Nephron progenitor cell (in vitro differentiated cells): ENCODE measurements at regions not wholly inside any gene's neighbourhood (a gene's known extent, or its start where the extent isn't known, plus 50 kb on each side); places are given as distances from the start of the nearest gene placed in this dataset.

Source experiments
- DNase-seq: peaks from one replicate; pipeline ENCODE4 v3.0.0; 2021
- H3K27ac Mint-ChIP-seq: 2 replicates; pipeline ENCODE4 v1.8.0; 2021; ENCODE audit warnings: mild to moderate bottlenecking, moderate library complexity, mixed read lengths
- H3K27me3 Mint-ChIP-seq: 2 replicates; pipeline ENCODE4 v1.8.0; 2021; ENCODE audit warnings: mild to moderate bottlenecking, low read depth, mixed read lengths; ENCODE audit not compliant: poor library complexity
- H3K36me3 Mint-ChIP-seq: 2 replicates; pipeline ENCODE4 v1.8.0; 2021; ENCODE audit warnings: low read depth, mixed read lengths
- H3K4me1 Mint-ChIP-seq: 2 replicates; pipeline ENCODE4 v1.8.0; 2021; ENCODE audit warnings: mixed read lengths
- H3K4me3 Mint-ChIP-seq: 2 replicates; pipeline ENCODE4 v1.8.0; 2021; ENCODE audit warnings: mild to moderate bottlenecking, moderate library complexity, mixed read lengths
- H3K9me3 Mint-ChIP-seq: 2 replicates; pipeline ENCODE4 v1.8.0; 2021; ENCODE audit warnings: mild to moderate bottlenecking, moderate library complexity, mixed read lengths
- TF ChIP-seq, protein P1 (sequence below): fragments of 200-600 bp; sonication (generic); IDR thresholded peaks from 2 replicates; pipeline ENCODE4 v1.5.0; 2021; ENCODE audit warnings: antibody characterized with exemption

DNA sequence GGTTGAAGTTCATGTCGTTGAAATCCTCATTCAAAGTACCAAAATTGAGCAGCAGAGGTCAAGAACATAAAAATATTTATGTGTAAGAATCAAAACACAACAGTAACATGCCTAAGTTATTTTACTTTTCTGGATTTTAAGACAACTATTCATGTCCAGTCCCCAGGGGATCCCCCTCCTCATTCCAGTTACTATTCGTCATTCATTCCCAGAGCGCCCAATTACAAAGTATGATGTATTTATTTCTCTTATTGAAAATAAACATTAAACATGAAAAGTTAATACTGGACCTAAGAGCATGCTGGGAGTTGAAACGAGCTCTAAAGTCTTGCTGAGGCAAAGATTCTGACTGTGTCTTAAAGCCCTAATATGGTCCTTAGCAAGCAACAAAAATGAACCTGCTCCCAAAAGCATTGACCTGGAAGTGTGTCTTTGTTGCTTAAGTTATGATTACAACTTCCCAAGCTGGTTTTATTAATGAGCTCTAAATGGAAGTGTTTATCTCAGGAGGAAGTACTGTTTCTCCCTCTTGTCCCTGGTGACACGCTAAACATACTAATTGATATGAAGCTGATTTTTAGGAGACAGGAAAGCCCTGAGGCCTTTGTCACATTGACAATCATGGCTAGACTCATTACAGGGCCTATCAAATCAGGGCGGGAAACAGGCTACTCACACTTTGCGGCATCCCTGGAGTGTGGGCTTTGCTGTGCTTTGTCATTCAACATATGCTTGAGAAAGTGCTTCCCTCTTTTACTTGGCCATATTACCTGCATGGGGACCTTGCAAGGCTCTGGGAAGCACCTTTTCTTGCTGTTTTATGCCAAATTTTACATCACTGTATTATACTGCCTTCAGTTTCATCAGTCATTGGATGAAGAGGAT lies 192.2 kb upstream of the DTNBP1 start:
- no peak overlapping the region for H3K27ac Mint-ChIP-seq
- TF ChIP-seq, protein P1, sequence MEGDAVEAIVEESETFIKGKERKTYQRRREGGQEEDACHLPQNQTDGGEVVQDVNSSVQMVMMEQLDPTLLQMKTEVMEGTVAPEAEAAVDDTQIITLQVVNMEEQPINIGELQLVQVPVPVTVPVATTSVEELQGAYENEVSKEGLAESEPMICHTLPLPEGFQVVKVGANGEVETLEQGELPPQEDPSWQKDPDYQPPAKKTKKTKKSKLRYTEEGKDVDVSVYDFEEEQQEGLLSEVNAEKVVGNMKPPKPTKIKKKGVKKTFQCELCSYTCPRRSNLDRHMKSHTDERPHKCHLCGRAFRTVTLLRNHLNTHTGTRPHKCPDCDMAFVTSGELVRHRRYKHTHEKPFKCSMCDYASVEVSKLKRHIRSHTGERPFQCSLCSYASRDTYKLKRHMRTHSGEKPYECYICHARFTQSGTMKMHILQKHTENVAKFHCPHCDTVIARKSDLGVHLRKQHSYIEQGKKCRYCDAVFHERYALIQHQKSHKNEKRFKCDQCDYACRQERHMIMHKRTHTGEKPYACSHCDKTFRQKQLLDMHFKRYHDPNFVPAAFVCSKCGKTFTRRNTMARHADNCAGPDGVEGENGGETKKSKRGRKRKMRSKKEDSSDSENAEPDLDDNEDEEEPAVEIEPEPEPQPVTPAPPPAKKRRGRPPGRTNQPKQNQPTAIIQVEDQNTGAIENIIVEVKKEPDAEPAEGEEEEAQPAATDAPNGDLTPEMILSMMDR = no peak
- no peak overlapping the region for H3K4me3 Mint-ChIP-seq
- H3K9me3 Mint-ChIP-seq = peaks cover 4% of the 10 kb centered on the region
- no peaks in the 10 kb centered on the region for H3K36me3 Mint-ChIP-seq
- peaks cover 12% of the 10 kb centered on the region for H3K27me3 Mint-ChIP-seq
- peaks cover 16% of the 10 kb centered on the region for H3K4me1 Mint-ChIP-seq
- no peak for DNase-seq

DNA sequence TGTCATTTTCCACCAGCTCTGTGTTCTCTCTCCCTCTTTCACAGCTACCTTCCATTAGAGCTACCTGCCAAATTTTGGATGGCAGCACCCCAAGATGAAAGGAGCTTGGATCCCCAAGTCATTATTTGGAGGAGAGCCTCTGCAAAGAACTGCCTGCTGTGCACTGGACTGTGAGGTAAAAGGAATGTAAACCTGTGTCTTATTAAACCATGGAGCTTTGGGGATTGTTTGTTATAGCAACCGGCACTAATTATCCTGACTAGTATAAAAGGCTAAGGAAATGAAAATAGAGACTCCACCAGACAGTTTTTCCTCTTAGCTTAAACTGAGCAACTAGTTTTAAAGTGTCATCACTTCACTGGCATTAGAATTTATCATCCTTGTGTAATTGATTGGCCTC lies 191.6 kb upstream of the DTNBP1 start:
- peaks cover 16% of the 10 kb centered on the region for H3K4me1 Mint-ChIP-seq
- H3K36me3 Mint-ChIP-seq = no peaks in the 10 kb centered on the region
- no peak overlapping the region for H3K27ac Mint-ChIP-seq
- peaks cover 12% of the 10 kb centered on the region for H3K27me3 Mint-ChIP-seq
- TF ChIP-seq, protein P1 = no peak
- no peak overlapping the region for H3K4me3 Mint-ChIP-seq
- H3K9me3 Mint-ChIP-seq = peaks cover 4% of the 10 kb centered on the region
- no peak for DNase-seq

DNA sequence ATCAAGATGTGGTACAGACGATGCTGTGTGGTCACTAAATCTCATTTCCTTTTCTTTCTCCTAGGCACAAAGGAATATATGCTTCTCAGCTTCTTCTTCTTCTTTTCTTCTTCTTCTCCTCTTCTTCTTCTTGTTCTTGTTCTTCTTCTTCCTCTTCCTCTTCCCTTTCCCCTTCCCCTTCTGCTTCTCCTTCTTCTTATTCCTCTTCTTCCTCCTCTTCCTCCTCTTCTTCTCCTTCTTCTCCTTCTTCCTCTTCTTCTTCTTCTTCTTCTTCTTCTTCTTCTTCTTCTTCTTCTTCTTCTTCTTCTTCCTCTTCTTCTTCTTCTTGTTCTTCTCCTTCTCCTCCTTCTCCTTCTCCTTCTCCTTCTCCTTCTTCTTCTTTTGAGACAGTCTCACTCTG lies 190.4 kb upstream of the DTNBP1 start:
- peaks cover 16% of the 10 kb centered on the region for H3K4me1 Mint-ChIP-seq
- TF ChIP-seq, protein P1 = no peak
- H3K36me3 Mint-ChIP-seq = no peaks in the 10 kb centered on the region
- peaks cover 12% of the 10 kb centered on the region for H3K27me3 Mint-ChIP-seq
- no peak overlapping the region for H3K4me3 Mint-ChIP-seq
- no peak overlapping the region for H3K27ac Mint-ChIP-seq
- no peak for DNase-seq
- peaks cover 4% of the 10 kb centered on the region for H3K9me3 Mint-ChIP-seq

DNA sequence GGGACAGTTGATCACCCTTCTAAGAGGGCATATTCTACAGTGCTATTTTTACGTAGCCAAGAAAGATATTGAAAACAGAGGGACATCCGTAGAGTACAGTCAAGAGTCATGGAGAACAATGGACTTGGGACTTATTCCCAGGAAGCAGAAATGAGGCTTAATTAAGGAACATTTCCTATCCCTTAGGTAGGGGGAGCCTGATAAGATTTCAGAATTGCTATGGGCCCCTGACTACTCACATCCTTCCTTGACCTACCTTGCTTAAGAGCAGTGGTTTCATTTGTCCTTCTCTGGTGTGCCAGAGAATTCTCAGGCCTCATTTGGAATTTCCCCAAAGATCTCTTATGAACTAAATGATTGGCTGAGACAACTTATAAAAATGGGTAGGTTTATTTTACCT lies 189.5 kb upstream of the DTNBP1 start:
- TF ChIP-seq, protein P1 = no peak
- no peaks in the 10 kb centered on the region for H3K36me3 Mint-ChIP-seq
- H3K4me3 Mint-ChIP-seq = no peak overlapping the region
- H3K9me3 Mint-ChIP-seq = peaks cover 4% of the 10 kb centered on the region
- H3K4me1 Mint-ChIP-seq = peaks cover 6% of the 10 kb centered on the region
- no peak overlapping the region for H3K27ac Mint-ChIP-seq
- peaks cover 12% of the 10 kb centered on the region for H3K27me3 Mint-ChIP-seq
- DNase-seq = no peak

DNA sequence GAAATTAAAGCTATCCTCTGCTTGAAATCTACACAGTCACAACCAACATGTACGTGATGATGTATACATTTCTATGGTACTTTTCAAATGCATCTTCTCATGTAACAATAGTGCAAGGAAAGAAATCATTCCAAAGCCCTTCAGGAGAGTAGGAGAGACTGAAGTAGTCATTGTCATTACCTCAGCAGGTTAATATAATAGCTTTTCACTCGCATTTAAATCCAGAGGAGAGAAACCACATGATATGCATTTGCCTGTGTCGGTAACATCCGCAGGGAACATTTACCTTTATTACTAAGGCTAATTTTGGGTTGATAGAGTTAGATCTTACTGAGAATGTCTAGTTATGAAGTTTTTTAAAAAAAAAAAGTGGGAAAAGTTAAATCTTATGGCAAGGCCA lies 186.6 kb upstream of the DTNBP1 start:
- Mint-ChIP-seq H3K36me3 (no peaks in the 10 kb centered on the region), H3K27ac (no peak overlapping the region), H3K9me3 (peaks cover 4% of the 10 kb centered on the region), H3K4me1 (peaks cover 12% of the 10 kb centered on the region), H3K27me3 (peaks cover 12% of the 10 kb centered on the region), H3K4me3 (no peak overlapping the region)
- DNase-seq = no peak
- TF ChIP-seq, protein P1 = no peak

DNA sequence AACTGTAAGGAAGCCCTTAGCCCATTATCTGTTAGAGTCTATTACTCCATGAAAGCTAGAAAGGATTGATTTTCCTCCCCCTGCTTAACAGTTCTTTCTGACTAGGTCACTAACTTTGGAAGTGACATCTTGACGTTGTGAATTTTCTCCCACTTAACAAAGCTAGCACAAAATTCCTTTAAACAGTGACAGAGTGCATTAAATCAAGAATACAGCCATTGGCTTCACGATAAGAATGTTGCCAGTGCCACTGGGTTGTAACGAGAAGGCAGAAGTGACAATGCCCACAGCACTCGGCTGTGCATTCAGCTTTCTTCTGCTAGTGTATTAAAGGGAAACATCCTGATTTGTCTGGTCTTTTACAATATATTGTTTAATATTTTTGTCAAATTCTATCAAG lies 182.7 kb upstream of the DTNBP1 start:
- Mint-ChIP-seq H3K27ac (no peak overlapping the region), H3K9me3 (no peaks in the 10 kb centered on the region), H3K36me3 (no peaks in the 10 kb centered on the region), H3K27me3 (peaks cover 2% of the 10 kb centered on the region), H3K4me3 (no peak overlapping the region), H3K4me1 (peaks cover 39% of the 10 kb centered on the region)
- TF ChIP-seq, protein P1 = no peak
- DNase-seq = no peak
